Spleen (tissue), 11 donors: ENCODE measurements at regions not wholly inside any gene's neighbourhood (a gene's known extent, or its start where the extent isn't known, plus 50 kb on each side); places are given as distances from the start of the nearest gene placed in this dataset.

ENCODE experiments used
- DNase-seq: peaks from one replicate; pipeline ENCODE4 v3.0.0-alpha.2; 2020
- H3K27ac ChIP-seq, 8 donors: fragments of 200-600 bp; sonication (generic) in 7 of 8; 1 replicate in 4 of 8; 2 replicates in 4 of 8; pipeline versions ENCODE4 v1.5.0 to v1.8.0; 2016 to 2021; ENCODE audit warnings: inconsistent platforms in 4 of 8, mild to moderate bottlenecking in 4 of 8, moderate library complexity in 1 of 8
- H3K27me3 ChIP-seq, 7 donors: fragments of 200-600 bp; sonication (generic) in 6 of 7; replicated peaks in 1 of 7; 1 replicate in 4 of 7; 2 replicates in 3 of 7; pipeline versions ENCODE4 v1.5.0 to v1.8.0; 2016 to 2021; ENCODE audit warnings: inconsistent platforms in 3 of 7, mild to moderate bottlenecking in 1 of 7
- H3K36me3 ChIP-seq, 6 donors: fragments of 200-600 bp; sonication (generic) in 5 of 6; 1 replicate in 4 of 6; 2 replicates in 2 of 6; pipeline versions ENCODE4 v1.5.0 to v1.8.0; 2016 to 2021; ENCODE audit warnings: inconsistent platforms in 2 of 6
- H3K4me1 ChIP-seq, 6 donors: fragments of 200-600 bp; sonication (generic) in 5 of 6; 1 replicate in 3 of 6; 2 replicates in 3 of 6; pipeline versions ENCODE4 v1.5.0 to v1.8.0; 2016 to 2021; ENCODE audit warnings: inconsistent platforms in 3 of 6
- H3K4me3 ChIP-seq, 8 donors: fragments of 200-600 bp; sonication (generic) in 7 of 8; 1 replicate in 4 of 8; 2 replicates in 4 of 8; pipeline versions ENCODE4 v1.5.0 to v1.8.0; 2016 to 2021; ENCODE audit warnings: inconsistent platforms in 4 of 8, mild to moderate bottlenecking in 4 of 8, moderate library complexity in 2 of 8
- H3K9me3 ChIP-seq, 8 donors: fragments of 200-600 bp; sonication (generic) in 7 of 8; 1 replicate in 4 of 8; 2 replicates in 4 of 8; pipeline versions ENCODE4 v1.5.0 to v1.8.0; 2016 to 2021; ENCODE audit warnings: inconsistent platforms in 4 of 8
- POLR2A ChIP-seq, 3 donors: fragments of 450-650 bp; IDR thresholded peaks; one replicate each; pipeline ENCODE4 v1.5.1; 2017; ENCODE audit warnings: antibody characterized with exemption in 3 of 3, mild to moderate bottlenecking in 1 of 3
- POLR2AphosphoS5 ChIP-seq, 3 donors: sonication (generic); formaldehyde crosslinking; IDR thresholded peaks; one replicate each; pipeline ENCODE4 v1.5.1; 2017; ENCODE audit warnings: antibody characterized with exemption in 3 of 3
- WGBS, 5 donors: extraction: QIAGEN DNeasy Blood & Tissue Kit in 3 of 5; methylation state at CpG; one replicate each; pipeline versions ENCODE4 v1.1.5 to v1.1.7; 2013 to 2018; 5-methylcytosine and 5-hydroxymethylcytosine counted together
- intact Hi-C: fragments of 100-400 bp; cut with DNase I; formaldehyde crosslinking; loops from one replicate; pipeline ENCODE4 v1.15.0; 2023; ENCODE audit warnings: low total_unique reads
- TF ChIP-seq, protein P1 (sequence below), 11 experiments: fragments of 200-600 bp in 7 of 11; fragments of 450-650 bp in 4 of 11; sonication (generic) in 4 of 11; IDR thresholded peaks in 8 of 11; conservative IDR thresholded peaks in 3 of 11; 1 replicate in 7 of 11; 2 replicates in 4 of 11; pipeline versions ENCODE4 v1.4.0 to v1.8.0; 2016 to 2021; ENCODE audit warnings: antibody characterized with exemption in 11 of 11, inconsistent platforms in 4 of 11, mild to moderate bottlenecking in 1 of 11
- donor health status: healthy with polysubstance abuse.
- donor health status: DM: no; HTN: no; CAD: no; lungs with moderate emphysema.
- donor health status: DM: no; HTN: no; CAD: no.
- donor health status: Bipolar disorder and iron deficiency.
- donor health status: healthy.
- donor health status: DM: no; HTN: no; CAD: no.
- donor health status: DM: yes; HTN: yes; CAD: no.

DNA sequence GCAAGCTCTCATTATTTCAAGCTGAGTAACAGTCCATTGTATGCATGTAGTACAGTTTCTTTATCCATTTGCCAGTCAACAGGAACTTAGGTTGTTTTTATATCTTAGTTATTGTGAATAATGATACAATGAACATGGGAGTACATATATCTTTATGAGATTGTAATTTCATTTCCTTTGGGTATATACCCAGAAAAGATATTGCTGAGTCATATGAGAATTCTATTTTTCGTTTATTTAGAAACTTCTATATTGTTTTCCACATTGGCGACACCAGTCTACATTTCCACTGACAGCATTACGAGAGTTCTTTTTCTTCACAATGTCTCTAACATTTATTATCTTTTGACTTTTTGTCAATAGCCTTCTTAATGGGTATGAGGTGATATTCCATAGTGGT is 477.8 kb upstream of the PAPPA start:
- no peak overlapping the region for H3K27ac ChIP-seq
- peaks cover 0 to 9% (median 0%) of the 10 kb centered on the region in 8 donors for H3K9me3 ChIP-seq
- intact Hi-C loops, result no loop called here
- H3K36me3 ChIP-seq, result no peaks in the 10 kb centered on the region
- no peak for DNase-seq
- WGBS, 5 donors, result 70 to 84% (median 79%) methylated on average over 3 of the region's 3 CpGs
- H3K4me3 ChIP-seq, result no peak overlapping the region
- no peaks in the 10 kb centered on the region for H3K4me1 ChIP-seq
- H3K27me3 ChIP-seq, result no peaks in the 10 kb centered on the region
- TF ChIP-seq, protein P1, sequence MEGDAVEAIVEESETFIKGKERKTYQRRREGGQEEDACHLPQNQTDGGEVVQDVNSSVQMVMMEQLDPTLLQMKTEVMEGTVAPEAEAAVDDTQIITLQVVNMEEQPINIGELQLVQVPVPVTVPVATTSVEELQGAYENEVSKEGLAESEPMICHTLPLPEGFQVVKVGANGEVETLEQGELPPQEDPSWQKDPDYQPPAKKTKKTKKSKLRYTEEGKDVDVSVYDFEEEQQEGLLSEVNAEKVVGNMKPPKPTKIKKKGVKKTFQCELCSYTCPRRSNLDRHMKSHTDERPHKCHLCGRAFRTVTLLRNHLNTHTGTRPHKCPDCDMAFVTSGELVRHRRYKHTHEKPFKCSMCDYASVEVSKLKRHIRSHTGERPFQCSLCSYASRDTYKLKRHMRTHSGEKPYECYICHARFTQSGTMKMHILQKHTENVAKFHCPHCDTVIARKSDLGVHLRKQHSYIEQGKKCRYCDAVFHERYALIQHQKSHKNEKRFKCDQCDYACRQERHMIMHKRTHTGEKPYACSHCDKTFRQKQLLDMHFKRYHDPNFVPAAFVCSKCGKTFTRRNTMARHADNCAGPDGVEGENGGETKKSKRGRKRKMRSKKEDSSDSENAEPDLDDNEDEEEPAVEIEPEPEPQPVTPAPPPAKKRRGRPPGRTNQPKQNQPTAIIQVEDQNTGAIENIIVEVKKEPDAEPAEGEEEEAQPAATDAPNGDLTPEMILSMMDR (IDR thresholded peaks at IDR 0.05 in 8 of 11, conservative IDR thresholded peaks at IDR 0.05 in 3 of 11), result no peak
- no peak for TF ChIP-seq POLR2A (IDR thresholded peaks at IDR 0.05)
- TF ChIP-seq POLR2AphosphoS5 (IDR thresholded peaks at IDR 0.05), result no peak

DNA sequence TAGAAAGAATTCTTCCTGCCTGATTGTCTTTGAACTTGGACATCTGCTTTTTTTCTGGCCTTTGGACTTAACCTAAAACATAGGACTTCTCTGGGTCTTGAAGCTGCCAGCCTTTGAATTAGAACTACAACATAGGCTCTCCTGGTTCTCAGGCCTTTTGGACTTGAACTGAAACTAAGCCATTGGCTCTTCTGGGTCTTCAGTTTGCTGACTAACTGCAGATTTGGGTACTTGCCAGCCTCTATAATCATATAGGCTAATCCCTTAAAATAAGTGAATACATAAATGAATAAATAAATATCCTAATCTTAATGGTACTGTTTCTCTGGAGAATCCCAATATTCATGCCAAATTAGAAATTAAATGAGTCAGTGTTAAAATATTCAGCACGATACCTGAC is 473.4 kb upstream of the PAPPA start:
- H3K4me3 ChIP-seq, result no peak overlapping the region
- no peaks in the 10 kb centered on the region for H3K27me3 ChIP-seq
- H3K36me3 ChIP-seq, result no peaks in the 10 kb centered on the region
- intact Hi-C loops, result no loop called here
- no peaks in the 10 kb centered on the region for H3K4me1 ChIP-seq
- H3K27ac ChIP-seq, result no peak overlapping the region
- WGBS, 5 donors, result 74 to 87% (median 80%) methylated on average over 1 of the region's 1 CpG
- TF ChIP-seq POLR2AphosphoS5 (IDR thresholded peaks at IDR 0.05), result no peak
- TF ChIP-seq, protein P1 (IDR thresholded peaks at IDR 0.05 in 8 of 11, conservative IDR thresholded peaks at IDR 0.05 in 3 of 11), result no peak
- no peak for TF ChIP-seq POLR2A (IDR thresholded peaks at IDR 0.05)
- no peak for DNase-seq
- peaks cover 0 to 26% (median 13%) of the 10 kb centered on the region in 8 donors for H3K9me3 ChIP-seq

DNA sequence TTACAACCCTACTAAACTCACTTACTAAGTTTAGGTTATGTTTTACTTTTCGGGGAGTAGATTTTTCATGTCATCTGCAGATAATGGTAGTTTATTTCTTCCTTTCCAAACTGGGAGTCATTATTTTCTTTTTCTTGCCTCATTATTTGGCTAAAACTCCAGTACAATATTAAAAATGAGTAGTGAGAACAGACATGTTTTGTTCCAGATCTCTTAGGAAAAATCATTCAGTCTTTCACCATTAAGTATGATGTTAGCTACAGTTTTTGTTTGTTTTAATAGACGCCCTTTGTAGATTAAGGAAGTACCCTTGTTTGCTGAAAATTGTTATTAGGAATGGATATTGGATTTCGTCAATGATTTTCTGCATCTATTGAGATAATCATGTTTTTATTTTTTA is 472.0 kb upstream of the PAPPA start:
- intact Hi-C loops, result no loop called here
- H3K27me3 ChIP-seq, result no peaks in the 10 kb centered on the region
- 78 to 89% (median 87%) methylated on average over 3 of the region's 3 CpGs for WGBS, 5 donors
- H3K27ac ChIP-seq, result no peak overlapping the region
- no peaks in the 10 kb centered on the region for H3K36me3 ChIP-seq
- TF ChIP-seq, protein P1 (IDR thresholded peaks at IDR 0.05 in 8 of 11, conservative IDR thresholded peaks at IDR 0.05 in 3 of 11), result no peak
- TF ChIP-seq POLR2AphosphoS5 (IDR thresholded peaks at IDR 0.05) (no peak), POLR2A (IDR thresholded peaks at IDR 0.05) (no peak)
- H3K4me3 ChIP-seq, result no peak overlapping the region
- H3K9me3 ChIP-seq, result peaks cover 0 to 24% (median 13%) of the 10 kb centered on the region in 8 donors
- no peaks in the 10 kb centered on the region for H3K4me1 ChIP-seq
- no peak for DNase-seq

DNA sequence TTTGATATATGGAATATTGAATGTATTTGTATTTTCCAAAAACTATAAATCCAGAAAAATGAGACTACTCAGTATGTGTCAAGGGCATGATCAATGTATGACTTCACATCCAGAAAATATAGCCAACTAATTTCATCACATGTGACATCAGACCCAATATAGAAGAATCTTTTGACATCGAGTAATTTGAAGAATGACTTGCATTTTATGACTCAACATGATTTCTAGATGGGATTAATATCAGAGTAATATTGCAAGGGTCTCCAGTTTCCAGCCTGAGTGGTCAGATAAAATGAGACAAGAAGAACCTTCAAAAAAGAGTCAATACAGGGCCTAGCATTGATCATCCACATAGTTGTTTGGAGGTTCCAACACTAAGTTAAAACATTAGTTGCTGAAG is 467.5 kb upstream of the PAPPA start:
- Histone ChIP-seq H3K9me3 (peaks cover 0 to 24% (median 13%) of the 10 kb centered on the region in 8 donors), H3K27ac (no peak overlapping the region), H3K27me3 (no peaks in the 10 kb centered on the region), H3K4me3 (no peak overlapping the region), H3K36me3 (no peaks in the 10 kb centered on the region), H3K4me1 (no peaks in the 10 kb centered on the region)
- 66 to 90% (median 82%) methylated on average over 1 of the region's 1 CpG for WGBS, 5 donors
- TF ChIP-seq, protein P1 (IDR thresholded peaks at IDR 0.05 in 8 of 11, conservative IDR thresholded peaks at IDR 0.05 in 3 of 11), result no peak
- TF ChIP-seq POLR2A (IDR thresholded peaks at IDR 0.05), result no peak
- no peak for TF ChIP-seq POLR2AphosphoS5 (IDR thresholded peaks at IDR 0.05)
- intact Hi-C loops, result no loop called here
- no peak for DNase-seq
